Bronchial epithelial cell (primary cell): ENCODE measurements at regions not wholly inside any gene's neighbourhood (a gene's known extent, or its start where the extent isn't known, plus 50 kb on each side); places are given as distances from the start of the nearest gene placed in this dataset.
A peak's percentile ranks its signal among the peaks of the same experiment; 100 is the strongest.

Experiments
- DNase-seq: peaks from one replicate; pipeline ENCODE4 v3.0.0-alpha.2; 2010; ENCODE audit warnings: low read depth
- FAIRE-seq: peaks from 2 replicates; lab custom pipeline; 2011; peaks lifted over from hg19 to GRCh38; lab: Jason Lieb, UNC
- H3K27me3 ChIP-seq: 2 replicates; pipeline ENCODE4 v1.5.1; 2011; ENCODE audit warnings: low read length; ENCODE audit not compliant: control insufficient read depth, insufficient read depth
- H3K36me3 ChIP-seq: 2 replicates; pipeline ENCODE4 v1.5.1; 2011; ENCODE audit warnings: low read length; ENCODE audit not compliant: control insufficient read depth, insufficient read depth
- H3K4me3 ChIP-seq: 2 replicates; pipeline ENCODE4 v1.5.1; 2011; ENCODE audit warnings: mild to moderate bottlenecking, low read depth, low read length, control low read depth
- CTCF ChIP-seq: IDR thresholded peaks from 2 replicates; pipeline ENCODE4 v1.5.1; 2011; ENCODE audit warnings: mild to moderate bottlenecking, moderate library complexity, low read length, control low read depth, inconsistent platforms; ENCODE audit not compliant: insufficient read depth, severe bottlenecking

DNA sequence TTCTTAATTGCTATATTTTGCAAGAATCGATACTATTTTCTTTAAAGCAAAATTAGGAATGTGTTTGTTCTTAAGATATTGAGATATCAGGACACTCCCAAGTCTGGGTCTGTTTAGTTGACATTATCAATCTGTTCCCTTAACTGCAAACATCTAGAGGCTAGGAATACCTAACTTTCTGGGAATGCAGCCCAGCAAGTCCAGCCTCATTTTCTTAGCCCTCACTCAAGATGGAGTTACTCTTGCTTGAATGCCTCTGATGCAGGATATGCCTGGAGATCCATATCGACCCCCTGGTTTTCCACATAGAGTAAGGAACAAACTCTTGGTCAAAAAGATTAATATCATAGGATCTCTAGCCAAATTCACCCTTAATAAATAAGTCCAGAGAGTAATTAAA is 305.3 kb upstream of the COBL start:
- H3K36me3 ChIP-seq: no peaks in the 10 kb centered on the region
- no peak for TF ChIP-seq CTCF
- no peaks in the 10 kb centered on the region for H3K27me3 ChIP-seq
- no peak for FAIRE-seq
- no peak overlapping the region for H3K4me3 ChIP-seq
- no peak for DNase-seq

- H3K27me3 ChIP-seq: no peaks in the 10 kb centered on the region
- DNase-seq (no peak), FAIRE-seq (no peak)
- H3K4me3 ChIP-seq: no peak overlapping the region
- no peak for TF ChIP-seq CTCF
- no peaks in the 10 kb centered on the region for H3K36me3 ChIP-seq
Observed at GRCh38 chr7:51620706-51621105, 304.1 kb upstream of the COBL start.

- no peak for DNase-seq
- H3K27me3 ChIP-seq: no peaks in the 10 kb centered on the region
- no peak for TF ChIP-seq CTCF
- H3K4me3 ChIP-seq: no peak overlapping the region
- no peaks in the 10 kb centered on the region for H3K36me3 ChIP-seq
- FAIRE-seq: no peak
Observed at GRCh38 chr7:51619880-51620279, 303.3 kb upstream of the COBL start.

- no peaks in the 10 kb centered on the region for H3K27me3 ChIP-seq
- H3K4me3 ChIP-seq: no peak overlapping the region
- DNase-seq: no peak
- no peaks in the 10 kb centered on the region for H3K36me3 ChIP-seq
- peak; percentile 47 for FAIRE-seq
- TF ChIP-seq CTCF: no peak
Observed at GRCh38 chr7:51617686-51618085, 301.1 kb upstream of the COBL start.

- TF ChIP-seq CTCF: no peak
- Histone ChIP-seq H3K27me3 (no peaks in the 10 kb centered on the region), H3K4me3 (no peak overlapping the region)
Observed at GRCh38 chr7:51613911-51614357, 297.3 kb upstream of the COBL start.

DNA sequence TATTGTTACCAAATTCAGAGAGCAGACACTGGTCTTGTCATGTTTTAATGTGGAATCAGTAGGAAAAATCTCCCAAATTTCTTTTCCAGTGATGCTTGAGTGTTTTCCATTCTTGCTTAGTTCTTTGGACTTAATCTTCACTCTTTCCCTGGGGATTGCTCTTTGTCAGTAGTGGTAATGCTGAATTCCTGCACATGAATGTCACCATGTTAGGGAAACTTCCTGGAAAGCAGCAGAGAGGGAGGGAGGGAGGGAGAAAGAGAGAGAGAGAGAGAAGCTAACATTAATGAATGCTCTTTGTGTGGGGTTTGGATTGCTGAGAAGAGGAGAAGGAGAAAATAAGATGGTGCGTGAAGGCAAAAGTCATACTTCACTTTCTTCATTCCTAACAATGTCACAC is 295.3 kb upstream of the COBL start:
- TF ChIP-seq CTCF: no peak
- FAIRE-seq (no peak), DNase-seq (no peak)
- H3K27me3 ChIP-seq: no peaks in the 10 kb centered on the region
- H3K36me3 ChIP-seq: no peaks in the 10 kb centered on the region
- no peak overlapping the region for H3K4me3 ChIP-seq

More at GRCh38 chr7:51613911-51614357, 297.3 kb upstream of the COBL start:
- DNase-seq (no peak), FAIRE-seq (peak; percentile 55)
- H3K36me3 ChIP-seq: no peaks in the 10 kb centered on the region
